ENCODE measurements at regions not wholly inside any gene's neighbourhood (a gene's known extent, or its start where the extent isn't known, plus 50 kb on each side); places are given as distances from the start of the nearest gene placed in this dataset.

GRCh38 chr1:116462722-116463121, 89.7 kb downstream of the ATP1A1 start:
- Mint-ChIP-seq H3K9me3 (no peaks in the 10 kb centered on the region; the same call in 2 of the 3 replicates), H3K4me1 (peaks cover 10% of the 10 kb centered on the region; the same call in 2 of the 3 replicates), H3K4me3 (no peak overlapping the region), H3K27me3 (ENCODE audit: insufficient read depth, low read depth, poor library complexity) (no peaks in the 10 kb centered on the region), H3K36me3 (ENCODE audit: low read depth) (no peaks in the 10 kb centered on the region), H3K27ac (peak overlapping the region; percentile 19; the same call in 1 of the 2 replicates)
- Histone ChIP-seq H3K9me2 (ENCODE audit: insufficient read depth) (no peaks in the 10 kb centered on the region), H3K79me2 (replicated peaks; ENCODE audit: insufficient read depth) (no peaks in the 10 kb centered on the region), H3K4me1 (ENCODE audit: insufficient read depth) (no peaks in the 10 kb centered on the region), H3K4me3 (no peak overlapping the region), H3K36me3 (ENCODE audit: insufficient read depth) (no peaks in the 10 kb centered on the region), H3K4me2 (no peak overlapping the region), H3K27ac (ENCODE audit: low read depth) (no peak overlapping the region), H2AFZ (no peak overlapping the region), H3F3A (replicated peaks; ENCODE audit: low read depth) (no peaks in the 10 kb centered on the region), H4K20me1 (replicated peaks; ENCODE audit: insufficient read depth) (no peaks in the 10 kb centered on the region), H3K27me3 (ENCODE audit: insufficient read depth) (no peaks in the 10 kb centered on the region)
- no peak for TF ChIP-seq JUNB (IDR thresholded peaks at IDR 0.05; ENCODE audit: unreplicated experiment)
- TF ChIP-seq STAT1 (IDR thresholded peaks at IDR 0.05; ENCODE audit: unreplicated experiment), result no peak
- TF ChIP-seq ZNF462 (CRISPR knock-in tag; IDR thresholded peaks at IDR 0.05), result no peak
- TF ChIP-seq ZNF331 (CRISPR knock-in tag; IDR thresholded peaks at IDR 0.05; ENCODE audit: low read depth), result no peak
- TF ChIP-seq REST (IDR thresholded peaks at IDR 0.05; ENCODE audit: unreplicated experiment), result no peak
- no peak for TF ChIP-seq CREB1 (CRISPR knock-in tag; IDR thresholded peaks at IDR 0.05; ENCODE audit: low read depth)
- no peak for TF ChIP-seq NANOG (IDR thresholded peaks at IDR 0.05; ENCODE audit: borderline replicate concordance)
- no peak for TF ChIP-seq CTCF (conservative IDR thresholded peaks at IDR 0.05; ENCODE audit: low read depth in 2 of 2)
- DNase-seq (ENCODE audit: low spot score) (no peak), ATAC-seq (peak; percentile 50)

Data from GM23338 (cell line).